A549 (cell line): ENCODE measurements at regions not wholly inside any gene's neighbourhood (a gene's known extent, or its start where the extent isn't known, plus 50 kb on each side); places are given as distances from the start of the nearest gene placed in this dataset.

Source experiments
- CBX2 ChIP-seq: fragments of 200-600 bp; sonication (generic); IDR thresholded peaks from 2 replicates; pipeline ENCODE4 v1.6.1; 2016; ENCODE audit warnings: low read depth, mild to moderate bottlenecking, borderline replicate concordance
- CEBPB ChIP-seq, 2 experiments: fragments of >200 bp in 1 of 2; sonication (Bioruptor Twin) in 1 of 2; formaldehyde crosslinking in 1 of 2; IDR thresholded peaks; 2 replicates each; pipeline ENCODE4 v1.6.1; 2012 to 2016
- HES2 ChIP-seq: fragments of >200 bp; sonication (Bioruptor Twin); formaldehyde crosslinking; IDR thresholded peaks from 2 replicates; pipeline ENCODE4 v1.6.1; 2016
- KDM5A ChIP-seq: fragments of 200-600 bp; sonication (generic); IDR thresholded peaks from 2 replicates; pipeline ENCODE4 v1.6.1; 2016; ENCODE audit warnings: antibody characterized with exemption, mild to moderate bottlenecking
- POLR2A ChIP-seq: IDR thresholded peaks from 2 replicates; pipeline ENCODE4 v1.6.1; 2012; ENCODE audit warnings: mild to moderate bottlenecking, low read length
- RAD21 ChIP-seq, 2 experiments: fragments of >200 bp in 1 of 2; sonication (Bioruptor Twin) in 1 of 2; formaldehyde crosslinking in 1 of 2; IDR thresholded peaks in 1 of 2; conservative IDR thresholded peaks in 1 of 2; 2 replicates in 1 of 2; 3 replicates in 1 of 2; pipeline ENCODE4 v1.6.1; 2012 to 2018; ENCODE audit warnings: inconsistent platforms in 1 of 2
- RNF2 ChIP-seq: fragments of 200-600 bp; sonication (generic); IDR thresholded peaks from 2 replicates; pipeline ENCODE4 v1.6.1; 2016; ENCODE audit warnings: low read depth, mild to moderate bottlenecking, antibody characterized with exemption, moderate library complexity, borderline replicate concordance
- TP53 ChIP-seq: fragments of 250-450 bp; sonication (Bioruptor Pico); IDR thresholded peaks from 2 replicates; pipeline ENCODE4 v1.5.0; 2021; ENCODE audit warnings: mild to moderate bottlenecking, moderate library complexity
- USF2 ChIP-seq: fragments of 450-650 bp; IDR thresholded peaks from 2 replicates; pipeline ENCODE4 v1.6.1; 2014; ENCODE audit warnings: antibody characterized with exemption
- TF ChIP-seq, protein P1 (sequence below): fragments of >200 bp; sonication (Bioruptor Twin); formaldehyde crosslinking; IDR thresholded peaks from 3 replicates; pipeline ENCODE4 v1.5.1; 2016

GRCh38 chr3:151946606-151947005, 73.2 kb downstream of the SUCNR1 start:
- TF ChIP-seq CEBPB (IDR thresholded peaks at IDR 0.05) (no peak), TP53 (CRISPR knock-in tag) (no peak), RNF2 (no peak), POLR2A (no peak), RAD21 (conservative IDR thresholded peaks at IDR 0.05 in 1 of 2, IDR thresholded peaks at IDR 0.05 in 1 of 2) (no peak), USF2 (no peak), KDM5A (no peak), CBX2 (no peak), HES2 (no peak)
- TF ChIP-seq, protein P1, sequence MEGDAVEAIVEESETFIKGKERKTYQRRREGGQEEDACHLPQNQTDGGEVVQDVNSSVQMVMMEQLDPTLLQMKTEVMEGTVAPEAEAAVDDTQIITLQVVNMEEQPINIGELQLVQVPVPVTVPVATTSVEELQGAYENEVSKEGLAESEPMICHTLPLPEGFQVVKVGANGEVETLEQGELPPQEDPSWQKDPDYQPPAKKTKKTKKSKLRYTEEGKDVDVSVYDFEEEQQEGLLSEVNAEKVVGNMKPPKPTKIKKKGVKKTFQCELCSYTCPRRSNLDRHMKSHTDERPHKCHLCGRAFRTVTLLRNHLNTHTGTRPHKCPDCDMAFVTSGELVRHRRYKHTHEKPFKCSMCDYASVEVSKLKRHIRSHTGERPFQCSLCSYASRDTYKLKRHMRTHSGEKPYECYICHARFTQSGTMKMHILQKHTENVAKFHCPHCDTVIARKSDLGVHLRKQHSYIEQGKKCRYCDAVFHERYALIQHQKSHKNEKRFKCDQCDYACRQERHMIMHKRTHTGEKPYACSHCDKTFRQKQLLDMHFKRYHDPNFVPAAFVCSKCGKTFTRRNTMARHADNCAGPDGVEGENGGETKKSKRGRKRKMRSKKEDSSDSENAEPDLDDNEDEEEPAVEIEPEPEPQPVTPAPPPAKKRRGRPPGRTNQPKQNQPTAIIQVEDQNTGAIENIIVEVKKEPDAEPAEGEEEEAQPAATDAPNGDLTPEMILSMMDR = no peak
